HEK293T (cell line): ENCODE measurements at regions not wholly inside any gene's neighbourhood (a gene's known extent, or its start where the extent isn't known, plus 50 kb on each side); places are given as distances from the start of the nearest gene placed in this dataset.

Experiments used
- FOXA1 ChIP-seq: fragments of 450-650 bp; IDR thresholded peaks from 2 replicates; pipeline ENCODE4 v1.6.1; 2016; ENCODE audit warnings: mild to moderate bottlenecking
- FOXM1 ChIP-seq: fragments of 450-650 bp; IDR thresholded peaks from 2 replicates; pipeline ENCODE4 v1.6.1; 2017; ENCODE audit warnings: mild to moderate bottlenecking, borderline replicate concordance
- TF ChIP-seq, protein P1 (sequence below): fragments of 450-650 bp; IDR thresholded peaks from 2 replicates; pipeline ENCODE4 v1.6.1; 2016

- TF ChIP-seq FOXM1 (no peak), FOXA1 (no peak)
- TF ChIP-seq, protein P1, sequence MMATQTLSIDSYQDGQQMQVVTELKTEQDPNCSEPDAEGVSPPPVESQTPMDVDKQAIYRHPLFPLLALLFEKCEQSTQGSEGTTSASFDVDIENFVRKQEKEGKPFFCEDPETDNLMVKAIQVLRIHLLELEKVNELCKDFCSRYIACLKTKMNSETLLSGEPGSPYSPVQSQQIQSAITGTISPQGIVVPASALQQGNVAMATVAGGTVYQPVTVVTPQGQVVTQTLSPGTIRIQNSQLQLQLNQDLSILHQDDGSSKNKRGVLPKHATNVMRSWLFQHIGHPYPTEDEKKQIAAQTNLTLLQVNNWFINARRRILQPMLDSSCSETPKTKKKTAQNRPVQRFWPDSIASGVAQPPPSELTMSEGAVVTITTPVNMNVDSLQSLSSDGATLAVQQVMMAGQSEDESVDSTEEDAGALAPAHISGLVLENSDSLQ: no peak
These were observed 449.2 kb downstream of the CNTN3 start for GRCh38 chr3:74165211-74165610.
